H9 (cell line): ENCODE measurements at regions not wholly inside any gene's neighbourhood (a gene's known extent, or its start where the extent isn't known, plus 50 kb on each side); places are given as distances from the start of the nearest gene placed in this dataset.

Experiments used
- DNase-seq: peaks from one replicate; pipeline ENCODE4 v3.0.0-alpha.2; 2017
- H2AFZ ChIP-seq: one replicate; pipeline ENCODE4 v1.6.1; 2013; ENCODE audit warnings: mild to moderate bottlenecking, low read length, control low read depth, moderate library complexity
- H2AK5ac ChIP-seq: 2 replicates; pipeline ENCODE4 v1.6.1; 2013; ENCODE audit warnings: low read length, control low read depth, mixed read lengths; ENCODE audit not compliant: insufficient read length
- H2BK120ac ChIP-seq: one replicate; pipeline ENCODE4 v1.6.1; 2013; ENCODE audit warnings: low read depth, mild to moderate bottlenecking, low read length, control low read depth, inconsistent platforms; ENCODE audit not compliant: poor library complexity, severe bottlenecking
- H2BK12ac ChIP-seq: 2 replicates; pipeline ENCODE4 v1.6.1; 2013; ENCODE audit warnings: low read length, control low read depth, mixed read lengths, low read depth; ENCODE audit not compliant: insufficient read length
- H2BK15ac ChIP-seq: 2 replicates; pipeline ENCODE4 v1.6.1; 2013; ENCODE audit warnings: low read depth, low read length, control low read depth
- H2BK20ac ChIP-seq: one replicate; pipeline ENCODE4 v1.6.1; 2013; ENCODE audit warnings: low read depth, mild to moderate bottlenecking, low read length, control low read depth, inconsistent platforms; ENCODE audit not compliant: poor library complexity, severe bottlenecking
- H2BK5ac ChIP-seq: 2 replicates; pipeline ENCODE4 v1.6.1; 2013; ENCODE audit warnings: low read length, control low read depth, mixed read lengths; ENCODE audit not compliant: insufficient read length
- H3K14ac ChIP-seq: 2 replicates; pipeline ENCODE4 v1.6.1; 2013; ENCODE audit warnings: low read length, control low read depth; ENCODE audit not compliant: insufficient read depth
- H3K18ac ChIP-seq: 2 replicates; pipeline ENCODE4 v1.6.1; 2013; ENCODE audit warnings: low read depth, mild to moderate bottlenecking, mixed read lengths, low read length, control low read depth; ENCODE audit not compliant: insufficient read length
- H3K23ac ChIP-seq: 2 replicates; pipeline ENCODE4 v1.6.1; 2013; ENCODE audit warnings: low read length, control low read depth, mixed read lengths, low read depth; ENCODE audit not compliant: insufficient read length
- H3K23me2 ChIP-seq: 2 replicates; pipeline ENCODE4 v1.6.1; 2013; ENCODE audit warnings: low read depth, mild to moderate bottlenecking, mixed read lengths, low read length, control low read depth; ENCODE audit not compliant: insufficient read length, poor library complexity, severe bottlenecking
- H3K27ac ChIP-seq: 2 replicates; pipeline ENCODE4 v1.5.1; 2013; ENCODE audit warnings: low read length, control low read depth, mixed read lengths, low read depth; ENCODE audit not compliant: insufficient read length
- H3K27me3 ChIP-seq: 2 replicates; pipeline ENCODE4 v1.6.1; 2013; ENCODE audit warnings: low read length, control low read depth, inconsistent platforms; ENCODE audit not compliant: insufficient read depth
- H3K4ac ChIP-seq: 2 replicates; pipeline ENCODE4 v1.6.1; 2013; ENCODE audit warnings: low read depth, mild to moderate bottlenecking, control low read depth, inconsistent platforms, low read length, moderate library complexity
- H3K4me1 ChIP-seq: 2 replicates; pipeline ENCODE4 v1.6.1; 2013; ENCODE audit warnings: low read length, control low read depth, inconsistent platforms; ENCODE audit not compliant: insufficient read depth
- H3K4me2 ChIP-seq: 2 replicates; pipeline ENCODE4 v1.6.1; 2013; ENCODE audit warnings: low read length, control low read depth, mixed read lengths; ENCODE audit not compliant: insufficient read length, insufficient read depth
- H3K56ac ChIP-seq: 2 replicates; pipeline ENCODE4 v1.6.1; 2013; ENCODE audit warnings: low read depth, mild to moderate bottlenecking, mixed read lengths, low read length, control low read depth; ENCODE audit not compliant: insufficient read length
- H3K79me1 ChIP-seq: 2 replicates; pipeline ENCODE4 v1.6.1; 2013; ENCODE audit warnings: low read depth, mild to moderate bottlenecking, moderate library complexity, low read length, control low read depth, inconsistent platforms; ENCODE audit not compliant: insufficient read depth, poor library complexity, severe bottlenecking
- H3K79me2 ChIP-seq: 2 replicates; pipeline ENCODE4 v1.6.1; 2013; ENCODE audit warnings: low read length, control low read depth, inconsistent platforms; ENCODE audit not compliant: insufficient read depth
- H3K9ac ChIP-seq: 2 replicates; pipeline ENCODE4 v1.6.1; 2013; ENCODE audit warnings: low read length, control low read depth, mixed read lengths; ENCODE audit not compliant: insufficient read length; ENCODE audit errors: extremely low read depth
- H3K9me3 ChIP-seq: one replicate; pipeline ENCODE4 v1.6.1; 2013; ENCODE audit warnings: low read depth, low read length, inconsistent platforms; ENCODE audit not compliant: control insufficient read depth
- H3T11ph ChIP-seq: one replicate; pipeline ENCODE4 v1.6.1; 2013; ENCODE audit warnings: mild to moderate bottlenecking, low read length, control low read depth, inconsistent platforms
- H4K20me1 ChIP-seq: one replicate; pipeline ENCODE4 v1.6.1; 2013; ENCODE audit not compliant: control insufficient read depth, insufficient read length, insufficient read depth
- H4K5ac ChIP-seq: 2 replicates; pipeline ENCODE4 v1.6.1; 2013; ENCODE audit warnings: low read depth, mild to moderate bottlenecking, mixed read lengths, low read length, control low read depth; ENCODE audit not compliant: insufficient read length
- H4K8ac ChIP-seq: replicated peaks from 2 replicates; pipeline ENCODE4 v1.6.1; 2013; ENCODE audit warnings: low read length, control low read depth, mixed read lengths, low read depth; ENCODE audit not compliant: insufficient read length
- H4K91ac ChIP-seq: 2 replicates; pipeline ENCODE4 v1.6.1; 2013; ENCODE audit warnings: low read depth, mild to moderate bottlenecking, moderate library complexity, mixed read lengths, low read length, control low read depth; ENCODE audit not compliant: insufficient read length
- H3K27ac Mint-ChIP-seq, 3 experiments: 2 replicates in 2 of 3; 3 replicates in 1 of 3; pipeline ENCODE4 v1.8.0; 2020 to 2021; ENCODE audit warnings: mixed read lengths in 3 of 3, mild to moderate bottlenecking in 1 of 3, moderate library complexity in 1 of 3
- H3K27me3 Mint-ChIP-seq: 2 replicates; pipeline ENCODE4 v1.8.0; 2021; ENCODE audit warnings: low read depth, mild to moderate bottlenecking, moderate library complexity, mixed read lengths
- H3K36me3 Mint-ChIP-seq, 3 experiments: 2 replicates in 2 of 3; 3 replicates in 1 of 3; pipeline ENCODE4 v1.8.0; 2020 to 2021; ENCODE audit warnings: low read depth in 3 of 3, mixed read lengths in 3 of 3; ENCODE audit not compliant: insufficient read depth in 1 of 3
- H3K4me1 Mint-ChIP-seq, 2 experiments: 2 replicates each; pipeline ENCODE4 v1.8.0; 2020; ENCODE audit warnings: mixed read lengths in 2 of 2
- H3K4me3 Mint-ChIP-seq, 2 experiments: 2 replicates in 1 of 2; 3 replicates in 1 of 2; pipeline ENCODE4 v1.8.0; 2020 to 2021; ENCODE audit warnings: mild to moderate bottlenecking in 2 of 2, mixed read lengths in 2 of 2, moderate library complexity in 1 of 2
- H3K9me3 Mint-ChIP-seq, 2 experiments: 2 replicates in 1 of 2; 3 replicates in 1 of 2; pipeline ENCODE4 v1.8.0; 2020; ENCODE audit warnings: mild to moderate bottlenecking in 2 of 2, mixed read lengths in 2 of 2, moderate library complexity in 1 of 2
- CTCF ChIP-seq: fragments of 200-600 bp; sonication (generic); conservative IDR thresholded peaks from 3 replicates; pipeline ENCODE4 v1.8.0; 2021; ENCODE audit warnings: antibody characterized with exemption, mild to moderate bottlenecking
- WGBS: extraction: QIAGEN DNeasy Blood & Tissue Kit; methylation state at CpG from one replicate; pipeline ENCODE4 v1.1.7; 2013; ENCODE audit warnings: missing lambda C conversion rate, low lambda C conversion rate, mixed read lengths; ENCODE audit not compliant: insufficient read length; ENCODE audit errors: extremely low coverage; 5-methylcytosine and 5-hydroxymethylcytosine counted together

- Histone ChIP-seq H4K8ac (no peak overlapping the region), H3K4me2 (no peak overlapping the region), H2AK5ac (no peak overlapping the region), H3K9me3 (no peaks in the 10 kb centered on the region), H4K91ac (no peak overlapping the region), H3K79me2 (no peaks in the 10 kb centered on the region), H2BK20ac (no peak overlapping the region), H3K9ac (no peak overlapping the region), H3T11ph (no peak overlapping the region), H2AFZ (no peak overlapping the region), H3K14ac (no peak overlapping the region), H3K23ac (no peak overlapping the region), H2BK15ac (no peak overlapping the region), H2BK120ac (no peak overlapping the region), H3K4me1 (no peaks in the 10 kb centered on the region), H3K23me2 (no peaks in the 10 kb centered on the region), H2BK12ac (no peak overlapping the region), H3K79me1 (no peaks in the 10 kb centered on the region), H3K27me3 (no peaks in the 10 kb centered on the region), H4K20me1 (no peaks in the 10 kb centered on the region), H3K4ac (no peak overlapping the region), H2BK5ac (no peak overlapping the region), H3K56ac (no peak overlapping the region), H3K27ac (no peak overlapping the region), H3K18ac (no peak overlapping the region), H4K5ac (no peak overlapping the region)
- no CpG with 5 or more reads among the region's 8 CpGs for WGBS
- Mint-ChIP-seq H3K36me3 (peaks cover 0 to 6% (median 3%) of the 10 kb centered on the region in 3 experiments; a peak in 3 of 7 replicates), H3K4me3 (no peak overlapping the region), H3K27ac (no peak overlapping the region), H3K27me3 (peaks cover 16% of the 10 kb centered on the region), H3K9me3 (peaks cover 7 to 8% of the 10 kb centered on the region in 2 experiments; a peak in 3 of 5 replicates), H3K4me1 (no peaks in the 10 kb centered on the region)
- TF ChIP-seq CTCF, result no peak
- no peak for DNase-seq
Observed at GRCh38 chr1:5738911-5739462, 253.2 kb downstream of the NPHP4 start.
